HepG2 (cell line): ENCODE measurements at regions not wholly inside any gene's neighbourhood (a gene's known extent, or its start where the extent isn't known, plus 50 kb on each side); places are given as distances from the start of the nearest gene placed in this dataset.

Source experiments
- ATAC-seq: fragments of 200-7000 bp; cut with Tn5 transposase; 3 replicates; pipeline ENCODE4 v1.9.1; 2020; ENCODE audit warnings: mild to moderate bottlenecking, moderate library complexity
- BruUV-seq: library from RNA; stranded (reverse); fragments of 400-500 nt; replicated peaks from 2 replicates; lab custom pipeline; 2021; lab: Mats Ljungman, UMichigan
- CTCF ChIA-PET: fragments of 300-600 bp; formaldehyde crosslinking; extraction: SDS; loops from one replicate; lab custom pipeline; 2021; ENCODE audit warnings: low total read pairs, inconsistent platforms, low intra/inter-chr PET ratio; lab: Yijun Ruan, JAX
- POLR2A ChIA-PET: fragments of 350-600 bp; sonication (Branson Sonifier 250); formaldehyde crosslinking; loops from one replicate; lab custom pipeline; 2020; ENCODE audit warnings: antibody characterized with exemption, inconsistent platforms; lab: Yijun Ruan, JAX
- DNase-seq: peaks from one replicate; pipeline ENCODE4 v3.0.0-alpha.2; 2015; ENCODE audit warnings: low spot score
- FAIRE-seq: peaks from 3 replicates; lab custom pipeline; 2011; peaks lifted over from hg19 to GRCh38; lab: Jason Lieb, UNC
- H2AFZ ChIP-seq: one replicate; pipeline ENCODE4 v1.6.1; 2011; ENCODE audit warnings: low read length, inconsistent platforms
- H3K27ac ChIP-seq: fragments of 300-600 bp; 3 replicates; pipeline ENCODE4 v1.8.0; 2011; ENCODE audit warnings: mixed run types, mild to moderate bottlenecking, mixed read lengths, low read length, inconsistent platforms; ENCODE audit not compliant: insufficient read depth; ENCODE audit errors: extremely low read length
- H3K27me3 ChIP-seq, 2 experiments: fragments of 200-600 bp in 1 of 2; 2 replicates in 1 of 2; 3 replicates in 1 of 2; pipeline versions ENCODE4 v1.6.0 to v1.8.0; 2011; ENCODE audit warnings: low read length in 2 of 2, mild to moderate bottlenecking in 2 of 2, moderate library complexity in 2 of 2, inconsistent platforms in 1 of 2; ENCODE audit not compliant: insufficient read depth in 2 of 2, control insufficient read depth in 1 of 2
- H3K36me3 ChIP-seq, 2 experiments: fragments of 200-600 bp in 1 of 2; replicated peaks in 1 of 2; 2 replicates in 1 of 2; 3 replicates in 1 of 2; pipeline versions ENCODE4 v1.5.1 to v1.8.0; 2011; ENCODE audit warnings: low read length in 2 of 2, inconsistent platforms in 1 of 2; ENCODE audit not compliant: insufficient read depth in 2 of 2, control insufficient read depth in 1 of 2
- H3K4me1 ChIP-seq: 2 replicates; pipeline ENCODE4 v1.5.1; 2012; ENCODE audit warnings: low read length, inconsistent platforms; ENCODE audit not compliant: insufficient read depth
- H3K4me2 ChIP-seq: 2 replicates; pipeline ENCODE4 v1.6.0; 2011; ENCODE audit warnings: low read depth, low read length, inconsistent platforms
- H3K4me3 ChIP-seq, 3 experiments: fragments of 200-600 bp in 1 of 3; sonication (generic), shearing (Covaris generic) in 1 of 3; replicated peaks in 1 of 3; 2 replicates each; pipeline ENCODE4 v1.5.1; 2011 to 2016; ENCODE audit warnings: low read length in 3 of 3, inconsistent platforms in 2 of 3, low read depth in 2 of 3, mild to moderate bottlenecking in 2 of 3, control low read depth in 1 of 3, mixed read lengths in 1 of 3; ENCODE audit not compliant: insufficient read depth in 1 of 3
- H3K79me2 ChIP-seq: one replicate; pipeline ENCODE4 v1.6.1; 2011; ENCODE audit warnings: low read length, inconsistent platforms; ENCODE audit not compliant: insufficient read depth
- H3K9ac ChIP-seq: 2 replicates; pipeline ENCODE4 v1.6.0; 2011; ENCODE audit warnings: mild to moderate bottlenecking, low read depth, low read length, inconsistent platforms; ENCODE audit not compliant: insufficient read depth
- H3K9me3 ChIP-seq: 2 replicates; pipeline ENCODE4 v1.5.1; 2012; ENCODE audit warnings: mild to moderate bottlenecking, low read length
- H4K20me1 ChIP-seq: 2 replicates; pipeline ENCODE4 v1.6.0; 2011; ENCODE audit warnings: inconsistent platforms, mild to moderate bottlenecking, low read length, moderate library complexity; ENCODE audit not compliant: insufficient read depth
- EEA1 ChIP-seq: sonication (generic); formaldehyde crosslinking; IDR thresholded peaks from 2 replicates; pipeline ENCODE4 v1.5.1; 2020; ENCODE audit warnings: mild to moderate bottlenecking, missing genetic modification reagents, borderline replicate concordance
- GLI4 ChIP-seq: sonication (generic); formaldehyde crosslinking; IDR thresholded peaks from 2 replicates; pipeline ENCODE4 v1.5.1; 2020; ENCODE audit warnings: missing genetic modification reagents, mild to moderate bottlenecking, moderate library complexity, borderline replicate concordance
- LCORL ChIP-seq, 2 experiments: fragments of 450-650 bp in 1 of 2; sonication (generic) in 1 of 2; formaldehyde crosslinking in 1 of 2; IDR thresholded peaks; 2 replicates each; pipeline versions ENCODE4 v1.5.0 to v1.6.1; 2017 to 2020; ENCODE audit warnings: antibody characterized with exemption in 1 of 2, missing genetic modification reagents in 1 of 2
- REPIN1 ChIP-seq: sonication (generic); formaldehyde crosslinking; IDR thresholded peaks from 2 replicates; pipeline ENCODE4 v1.8.0; 2022; ENCODE audit warnings: missing genetic modification reagents, low read depth, mild to moderate bottlenecking, borderline replicate concordance
- RFX1 ChIP-seq: fragments of 450-650 bp; IDR thresholded peaks from 2 replicates; pipeline ENCODE4 v1.6.1; 2017
- SUZ12 ChIP-seq: fragments of 150-350 bp; IDR thresholded peaks from 2 replicates; pipeline ENCODE4 v1.6.1; 2014; ENCODE audit warnings: low read depth, low read length
- TOPORS ChIP-seq: sonication (generic); formaldehyde crosslinking; IDR thresholded peaks from 2 replicates; pipeline ENCODE4 v1.8.0; 2023; ENCODE audit warnings: mild to moderate bottlenecking, missing genetic modification reagents
- XBP1 ChIP-seq: sonication (generic); formaldehyde crosslinking; IDR thresholded peaks from 2 replicates; pipeline ENCODE4 v1.5.0; 2020; ENCODE audit warnings: missing genetic modification reagents
- ZMYM4 ChIP-seq: sonication (generic); formaldehyde crosslinking; IDR thresholded peaks from 2 replicates; pipeline ENCODE4 v1.8.1; 2023; ENCODE audit warnings: mild to moderate bottlenecking, missing genetic modification reagents
- ZNF460 ChIP-seq: sonication (generic); formaldehyde crosslinking; IDR thresholded peaks from 2 replicates; pipeline ENCODE4 v1.5.1; 2020; ENCODE audit warnings: missing genetic modification reagents, mild to moderate bottlenecking, borderline replicate concordance
- ZNF501 ChIP-seq: sonication (generic); formaldehyde crosslinking; IDR thresholded peaks from 2 replicates; pipeline ENCODE4 v1.5.1; 2020; ENCODE audit warnings: mild to moderate bottlenecking, moderate library complexity, missing genetic modification reagents
- ZNF563 ChIP-seq: sonication (generic); formaldehyde crosslinking; IDR thresholded peaks from 2 replicates; pipeline ENCODE4 v1.8.0; 2022; ENCODE audit warnings: mild to moderate bottlenecking, moderate library complexity, missing genetic modification reagents
- WGBS: methylation state at CpG from one replicate; pipeline ENCODE4 v1.1.6; 2017; ENCODE audit warnings: low lambda C conversion rate; 5-methylcytosine and 5-hydroxymethylcytosine counted together
- in situ Hi-C: cut with HindIII; loops from 2 replicates; pipeline ENCODE4 v1.10.0; 2017; ENCODE audit warnings: low pct_unique_long_range_greater_than_20kb; ENCODE audit not compliant: extremely low pct_ligation_motif_present
- intact Hi-C: fragments of 100-400 bp; cut with micrococcal nuclease; formaldehyde crosslinking; loops from one replicate; pipeline ENCODE4 v1.10.0; 2022; ENCODE audit not compliant: unreplicated experiment

GRCh38 chr20:39553120-39553519, 591.0 kb downstream of the DHX35 start:
- Histone ChIP-seq H3K4me2 (no peak overlapping the region), H3K27ac (no peak overlapping the region), H3K4me1 (no peaks in the 10 kb centered on the region), H3K9ac (no peak overlapping the region), H2AFZ (no peak overlapping the region), H3K27me3 (no peaks in the 10 kb centered on the region), H3K4me3 (no peak overlapping the region), H4K20me1 (no peaks in the 10 kb centered on the region), H3K9me3 (peaks cover 15% of the 10 kb centered on the region), H3K79me2 (no peaks in the 10 kb centered on the region), H3K36me3 (no peaks in the 10 kb centered on the region)
- in situ Hi-C loops (no loop called here), intact Hi-C loops (no loop called here)
- no TSS peak for BruUV-seq
- WGBS: 1% methylated on average over 2 of the region's 2 CpGs
- DNase-seq (no peak), FAIRE-seq (no peak), ATAC-seq (no peak)
- TF ChIP-seq SUZ12 (no peak), TOPORS (no peak), EEA1 (CRISPR knock-in tag) (no peak), ZMYM4 (CRISPR knock-in tag) (no peak), LCORL (IDR thresholded peaks at IDR 0.05) (no peak), LCORL (CRISPR knock-in tag; IDR thresholded peaks at IDR 0.05) (no peak), ZNF563 (CRISPR knock-in tag) (no peak), ZNF460 (CRISPR knock-in tag) (no peak), XBP1 (no peak), RFX1 (no peak), GLI4 (CRISPR knock-in tag) (no peak), ZNF501 (CRISPR knock-in tag) (no peak), REPIN1 (CRISPR knock-in tag) (no peak)
- CTCF ChIA-PET: no interaction called here
- POLR2A ChIA-PET: no interaction called here
